Dedifferentiated amniotic fluid mesenchymal stem cell (primary cell): ENCODE measurements at regions not wholly inside any gene's neighbourhood (a gene's known extent, or its start where the extent isn't known, plus 50 kb on each side); places are given as distances from the start of the nearest gene placed in this dataset.

Experiments used
- DNase-seq: peaks from one replicate; pipeline ENCODE4 v3.0.0-alpha.2; 2016; ENCODE audit errors: extremely low spot score

DNA sequence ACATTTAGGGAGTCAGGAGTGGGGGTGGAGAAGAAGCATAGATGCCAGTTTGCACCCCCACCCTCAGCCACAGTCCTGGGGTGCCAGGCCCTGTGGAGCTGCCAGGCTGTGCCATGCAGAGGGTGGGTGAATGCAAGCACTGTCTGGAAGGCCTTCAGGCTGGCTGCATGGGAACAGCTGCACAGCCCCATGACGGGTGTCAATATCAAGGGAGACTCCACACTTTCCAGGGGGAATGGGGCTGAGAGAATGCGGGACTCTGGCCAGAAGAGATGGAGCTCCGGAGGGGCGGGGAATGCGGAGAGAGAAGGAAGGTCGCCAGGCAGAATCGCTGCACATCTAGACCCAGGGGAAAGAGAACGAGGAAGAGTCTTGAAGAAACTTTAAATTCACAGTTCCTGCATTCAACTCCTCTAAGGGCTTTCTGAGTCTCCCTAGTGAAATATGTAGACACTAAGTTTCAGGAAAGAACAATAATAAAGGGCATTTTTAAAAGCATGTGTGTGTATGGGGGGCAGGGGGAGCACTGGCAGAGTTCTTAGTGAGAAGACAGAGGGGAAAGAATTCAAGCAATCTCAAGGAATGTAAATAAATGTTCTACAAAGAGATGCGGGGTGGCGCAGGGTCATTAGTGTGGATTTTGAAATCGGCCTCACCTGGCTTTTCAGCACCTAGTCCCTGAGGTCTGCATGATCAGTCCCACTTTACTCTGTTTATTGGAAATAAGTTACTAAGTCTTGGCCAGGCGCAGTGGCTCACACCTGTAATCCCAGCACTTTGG lies 59.1 kb downstream of the BOD1 start:
- DNase-seq: no peak

DNA sequence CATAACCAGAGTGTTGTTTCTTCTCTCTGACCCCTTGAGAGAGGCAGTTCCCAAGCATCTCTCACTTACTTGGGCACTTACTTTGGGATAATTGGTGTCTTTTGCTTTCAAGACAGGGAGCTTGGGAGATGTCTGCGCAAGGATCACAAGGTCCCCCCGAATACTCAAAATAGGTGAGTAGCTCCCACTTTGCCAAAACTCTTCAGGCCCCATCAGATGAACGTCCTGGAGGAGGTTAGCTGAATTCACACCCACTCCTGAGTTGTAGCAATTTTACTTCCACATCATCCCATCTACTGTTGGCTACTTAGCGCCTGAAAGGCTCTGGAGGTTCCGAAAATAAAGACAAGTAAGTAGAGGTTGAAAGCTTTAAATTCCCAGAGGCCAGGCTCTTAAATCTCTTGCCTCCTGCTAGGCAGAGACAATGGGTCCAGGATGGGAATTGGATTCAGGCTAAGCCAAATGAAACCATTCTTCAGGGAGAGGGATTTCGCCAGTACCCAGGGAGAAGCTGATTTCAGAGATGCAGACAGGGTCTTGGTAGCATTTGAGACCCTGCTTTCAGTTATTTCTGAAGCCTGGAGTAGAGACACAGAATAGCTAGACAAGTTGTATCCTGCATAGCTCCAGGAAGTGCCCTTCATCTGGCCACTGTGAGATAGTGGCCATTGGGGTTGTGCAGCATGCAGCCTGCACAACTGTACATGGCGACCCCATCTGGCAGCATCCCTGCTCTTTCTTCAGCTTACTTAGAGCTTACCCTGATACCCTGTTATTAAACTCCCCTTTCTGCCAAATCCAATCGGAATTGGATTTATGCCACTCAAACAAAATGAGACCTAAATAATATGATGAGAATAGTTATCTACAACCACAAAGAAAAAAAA lies 60.1 kb downstream of the BOD1 start:
- no peak for DNase-seq

DNA sequence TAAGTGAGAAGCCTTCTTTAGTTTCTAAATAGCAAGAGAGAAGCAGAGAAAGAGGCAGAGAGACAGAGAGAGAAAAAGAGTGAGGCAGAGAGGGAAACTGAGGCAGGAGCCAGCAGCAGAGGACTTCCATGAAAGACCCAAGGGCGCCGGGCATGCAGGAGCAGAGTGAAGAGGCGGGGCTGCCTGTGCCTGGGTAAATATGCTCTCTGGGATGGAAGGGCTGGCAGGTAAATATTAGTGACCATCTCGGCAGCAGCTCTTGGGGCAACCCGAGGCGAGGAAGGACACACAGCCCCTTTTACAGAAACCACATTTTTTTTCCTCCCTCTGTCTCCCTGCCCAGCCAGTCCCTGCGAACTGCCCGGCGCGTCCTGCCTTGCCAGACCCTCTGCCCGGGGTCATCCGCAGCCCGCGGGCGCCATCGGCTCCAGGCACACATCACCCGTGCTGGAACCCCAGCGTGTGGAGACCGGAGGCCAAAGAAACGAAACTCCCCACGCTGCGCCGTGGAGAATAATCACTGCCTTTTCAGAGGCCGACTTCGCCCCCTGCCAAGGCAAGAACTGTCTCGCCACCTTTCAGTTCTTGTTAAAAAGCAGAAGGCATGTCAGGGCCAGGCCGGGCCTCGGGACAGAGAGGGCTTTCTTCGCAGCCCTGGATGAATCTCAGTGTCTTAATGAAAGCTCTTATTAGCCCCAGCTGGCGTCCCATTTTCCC lies 61.3 kb downstream of the BOD1 start:
- no peak for DNase-seq

DNA sequence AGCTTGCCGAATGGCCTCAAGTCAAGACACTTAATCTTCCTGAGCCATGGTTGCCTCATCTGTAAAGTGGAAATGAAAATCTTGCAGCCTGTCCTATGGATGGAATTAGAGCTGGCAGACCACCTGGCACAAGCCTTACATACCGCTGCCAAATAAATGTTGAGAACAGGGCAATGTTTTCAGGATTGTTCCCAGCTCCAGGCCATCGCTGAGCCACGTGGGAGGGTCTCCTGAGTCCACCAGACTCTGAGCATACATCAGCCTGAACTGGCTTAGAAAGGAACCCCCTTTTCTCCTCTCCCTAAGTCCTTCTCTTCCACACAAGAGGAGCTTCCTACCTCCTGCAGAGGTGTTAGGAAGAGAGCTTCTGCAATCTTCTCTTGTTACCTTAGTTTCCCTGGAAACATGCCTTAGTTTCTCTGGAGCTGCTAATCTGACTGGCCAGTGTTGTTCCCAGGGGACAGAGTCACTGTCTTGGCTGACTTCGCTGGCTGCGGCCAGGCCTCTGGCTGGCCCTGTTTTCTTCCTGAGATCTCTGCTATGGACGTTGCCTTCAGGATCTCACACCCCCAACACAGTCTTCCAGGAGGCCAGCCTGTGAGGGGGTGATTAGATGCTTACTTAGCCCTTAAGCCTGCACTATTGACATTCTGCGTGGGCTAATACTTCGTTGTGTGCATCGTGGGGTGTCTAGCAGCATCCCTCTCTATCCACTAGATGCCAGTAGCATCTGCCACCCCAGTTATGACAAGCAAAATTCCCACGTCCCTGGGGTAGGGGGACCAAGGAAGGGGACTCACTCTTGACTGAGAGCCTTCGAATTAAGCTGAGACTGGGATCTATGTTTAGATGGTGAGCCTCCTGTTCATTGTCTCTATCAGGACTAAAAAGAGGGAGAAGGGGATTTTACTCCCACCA lies 62.2 kb downstream of the BOD1 start:
- DNase-seq: no peak

DNA sequence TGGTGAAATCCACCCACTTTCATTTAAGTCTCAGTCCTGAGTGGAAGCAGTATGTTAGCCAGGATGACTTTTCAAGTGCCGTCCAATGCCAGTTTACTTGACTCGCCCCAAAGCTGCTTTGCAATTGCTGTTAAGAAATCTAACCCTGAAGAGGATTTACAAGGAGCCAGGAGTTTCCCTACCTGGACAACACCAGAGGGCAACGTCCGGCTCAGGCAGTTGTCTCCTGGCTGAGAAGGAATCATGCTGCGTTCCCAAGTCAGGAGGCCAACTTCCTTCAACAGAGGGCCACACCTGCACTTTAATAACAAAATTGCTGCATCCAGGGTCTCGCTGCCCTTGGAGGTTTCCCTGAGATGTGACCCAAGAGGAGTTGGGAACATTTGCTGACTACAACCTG lies 65.8 kb downstream of the BOD1 start:
- DNase-seq: no peak

DNA sequence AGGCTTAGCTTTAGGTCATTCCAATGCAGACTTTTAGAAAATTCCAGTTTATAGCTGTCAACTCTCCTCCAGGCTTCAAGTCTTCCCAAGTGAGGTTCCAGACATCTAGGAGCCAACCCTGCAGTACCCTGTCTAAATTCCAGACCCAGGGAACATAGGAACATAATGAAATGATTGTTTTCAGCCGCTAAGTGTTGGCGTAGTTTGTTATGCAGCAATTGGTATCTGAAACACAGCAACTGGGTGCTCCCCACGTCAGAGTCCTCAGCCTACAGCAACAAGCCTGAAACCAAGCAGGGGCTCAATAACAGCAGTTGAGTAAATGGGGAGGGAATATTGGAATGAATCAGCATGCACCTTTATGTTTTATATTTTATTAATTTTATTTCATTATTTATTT lies 66.8 kb downstream of the BOD1 start:
- no peak for DNase-seq

DNA sequence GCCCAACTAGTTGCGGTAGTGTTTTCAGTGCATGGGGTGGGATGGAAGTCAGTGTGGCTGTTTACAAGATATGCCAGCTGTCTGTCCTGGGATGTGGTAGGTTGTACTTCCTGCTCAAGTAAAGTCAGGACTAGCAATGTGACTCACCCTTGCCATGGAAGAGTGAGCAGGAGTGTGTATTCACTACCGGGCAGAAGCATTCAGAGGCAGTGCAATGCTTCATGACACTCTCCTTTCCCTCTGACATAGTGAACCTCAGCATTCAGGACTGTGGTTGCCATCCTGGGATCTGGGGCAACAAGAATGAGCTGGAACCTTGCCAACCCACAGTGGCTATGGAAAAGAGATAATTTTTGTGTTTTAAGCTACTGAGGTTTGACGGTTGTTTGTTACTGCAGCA lies 68.9 kb downstream of the BOD1 start:
- DNase-seq: no peak

DNA sequence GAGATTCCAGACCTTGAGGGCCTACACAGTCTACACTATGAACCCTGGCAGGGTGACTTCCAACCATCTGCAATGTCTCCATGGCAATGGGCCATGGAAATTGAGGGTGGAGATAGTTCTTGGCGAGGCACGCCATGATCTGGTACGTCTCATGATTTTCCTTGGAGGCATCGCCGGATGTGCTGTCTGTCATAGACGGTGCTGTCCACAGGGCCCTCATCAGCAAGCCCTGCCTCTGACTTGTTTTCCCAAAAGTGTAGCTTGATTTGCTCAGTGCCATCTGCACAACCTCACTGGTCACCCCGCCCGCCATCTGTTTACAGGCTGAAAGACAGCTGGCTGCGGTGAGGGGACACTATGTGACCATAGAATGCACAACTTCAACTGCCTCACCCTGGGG lies 73.5 kb downstream of the BOD1 start:
- no peak for DNase-seq

DNA sequence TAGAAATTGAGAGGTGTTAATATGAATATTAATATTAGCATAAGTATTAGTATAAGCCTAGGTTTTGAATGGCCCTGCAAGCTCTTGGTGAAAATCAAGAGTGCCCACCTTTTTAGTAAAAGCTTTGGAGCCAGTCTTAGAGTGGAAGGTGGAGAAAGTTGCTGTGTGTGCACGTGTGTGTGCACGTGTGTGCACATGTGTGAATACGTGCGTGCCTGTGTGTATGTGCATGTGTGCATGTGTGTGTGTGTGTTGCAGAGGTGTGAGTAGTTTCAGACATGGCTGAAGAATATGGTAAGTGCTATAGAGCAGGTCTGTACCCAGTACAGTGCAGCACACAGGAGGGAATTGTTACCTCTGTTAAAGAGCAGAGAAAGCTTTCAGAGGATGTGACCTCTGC lies 74.3 kb downstream of the BOD1 start:
- DNase-seq: no peak

DNA sequence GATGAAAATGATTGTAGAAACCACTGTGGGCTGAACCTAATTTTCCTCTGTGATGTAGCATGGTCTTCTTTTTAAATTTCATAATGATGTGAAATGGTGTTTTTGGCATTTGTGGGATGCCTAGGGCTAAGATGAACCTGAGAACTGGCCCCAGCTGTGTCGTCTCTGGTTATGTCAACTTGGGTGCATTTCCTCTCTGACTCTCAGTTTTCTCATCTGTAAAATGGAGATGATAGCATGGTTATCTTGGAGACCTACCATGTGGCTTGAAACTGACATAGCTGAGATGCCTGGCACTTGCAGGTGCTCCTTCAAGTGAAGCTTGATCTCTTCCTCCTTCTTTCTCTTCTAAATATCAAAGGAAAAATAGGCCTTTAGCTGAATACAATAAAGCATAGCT lies 77.8 kb downstream of the BOD1 start:
- no peak for DNase-seq

DNA sequence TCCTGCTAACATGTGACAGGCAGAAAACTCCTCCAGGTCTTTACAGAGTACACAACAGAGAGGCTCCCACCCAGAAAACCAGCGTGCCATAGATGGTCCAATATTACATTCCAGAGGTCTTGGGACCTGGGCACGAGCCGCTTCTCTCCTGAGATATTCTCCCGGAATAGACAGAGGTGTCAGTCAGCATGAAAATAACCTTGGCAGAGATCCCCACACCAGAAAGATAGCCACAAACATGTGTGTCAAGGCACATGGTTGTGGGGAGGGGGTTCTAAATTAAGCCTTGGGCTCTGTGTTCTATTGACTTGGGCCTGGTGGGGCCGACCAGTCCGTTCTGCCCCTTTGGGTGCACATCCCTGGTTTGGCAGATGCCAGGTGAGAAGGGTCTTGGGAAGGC lies 78.4 kb downstream of the BOD1 start:
- no peak for DNase-seq

DNA sequence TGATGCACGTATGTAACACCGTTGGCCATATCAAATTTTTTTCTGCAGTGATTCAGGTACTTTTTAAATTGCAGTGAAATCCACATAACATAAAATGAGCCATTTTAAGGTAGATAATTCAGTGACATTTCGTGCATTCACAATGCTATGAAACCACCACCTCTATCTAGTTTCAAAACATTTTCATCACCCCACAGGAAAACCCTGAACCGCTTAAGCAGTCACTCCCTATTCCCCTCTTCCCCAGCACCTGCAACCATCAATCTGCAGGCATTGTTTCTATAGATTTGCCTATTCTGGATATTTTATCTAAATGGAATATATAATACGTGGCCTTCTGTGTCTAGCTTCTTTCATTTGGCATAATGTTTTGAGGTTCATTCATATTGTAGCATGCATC lies 79.2 kb downstream of the BOD1 start:
- DNase-seq: no peak

DNA sequence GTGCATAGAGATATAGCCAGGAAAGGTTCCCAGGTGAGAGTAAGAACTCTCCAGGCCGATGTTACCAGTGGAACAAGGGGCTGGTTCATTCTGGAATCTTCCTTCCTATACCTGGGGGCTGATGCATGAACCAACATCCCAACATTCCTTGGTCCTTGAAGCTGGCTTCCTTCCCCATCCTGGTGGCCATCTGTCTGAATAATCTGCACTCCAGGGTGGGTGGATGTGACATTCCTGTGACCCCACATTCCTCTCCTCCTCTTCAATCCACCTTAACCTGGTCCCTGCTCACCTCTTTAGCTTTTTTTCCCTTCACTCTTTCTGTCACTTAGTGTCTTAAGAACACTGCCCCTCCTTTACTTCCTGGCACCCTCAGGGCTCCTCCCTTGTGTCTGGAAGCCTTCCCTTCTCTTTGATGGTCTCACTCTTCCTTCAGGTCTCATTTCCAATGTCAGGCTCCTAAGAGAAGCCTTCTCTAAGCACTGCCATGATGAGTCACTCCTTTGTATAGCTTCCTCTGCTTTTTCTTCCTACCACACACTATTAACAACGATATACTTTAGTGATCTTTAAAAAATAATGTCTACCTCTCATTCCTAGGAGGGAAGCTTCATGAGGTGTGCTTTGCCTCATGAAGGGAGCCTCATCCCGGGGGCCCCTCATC lies 80.3 kb downstream of the BOD1 start:
- no peak for DNase-seq

DNA sequence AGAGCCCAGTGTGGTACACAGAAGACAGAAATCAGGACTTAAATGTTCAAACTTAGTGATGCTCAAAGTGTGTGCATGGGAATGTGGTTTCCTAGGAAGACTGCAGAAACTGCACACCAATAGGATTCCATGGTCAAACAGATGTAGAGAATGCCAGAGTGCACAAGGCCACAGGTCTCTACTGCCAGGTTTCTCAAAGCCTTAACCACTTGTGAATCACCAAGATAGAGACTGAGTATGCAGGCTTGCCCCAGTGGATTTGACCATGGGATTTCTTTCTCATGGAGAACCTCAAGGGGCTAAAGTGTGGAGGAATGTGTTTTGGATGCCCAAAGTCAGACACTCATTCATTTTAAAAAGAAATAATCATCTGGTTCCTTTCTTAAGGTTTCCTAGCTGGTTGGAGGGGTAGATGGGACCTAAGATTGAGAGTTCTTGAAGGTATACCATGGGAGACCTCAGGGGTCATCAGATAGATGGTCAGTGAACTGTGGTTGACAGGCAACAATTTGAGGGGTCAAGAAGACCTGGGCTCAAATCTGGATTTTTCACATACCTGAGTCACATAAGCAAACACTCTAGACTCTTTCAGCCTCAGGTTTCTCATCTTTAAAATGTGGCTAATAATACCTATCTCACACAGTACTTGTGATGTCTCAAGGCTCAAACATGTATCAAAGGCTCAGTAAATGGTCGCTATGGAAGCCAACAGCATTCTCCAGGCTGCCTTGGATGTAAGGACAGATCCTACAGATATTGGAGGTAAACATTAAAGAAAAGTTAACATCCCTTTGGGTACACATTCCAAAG lies 81.1 kb downstream of the BOD1 start:
- no peak for DNase-seq

DNA sequence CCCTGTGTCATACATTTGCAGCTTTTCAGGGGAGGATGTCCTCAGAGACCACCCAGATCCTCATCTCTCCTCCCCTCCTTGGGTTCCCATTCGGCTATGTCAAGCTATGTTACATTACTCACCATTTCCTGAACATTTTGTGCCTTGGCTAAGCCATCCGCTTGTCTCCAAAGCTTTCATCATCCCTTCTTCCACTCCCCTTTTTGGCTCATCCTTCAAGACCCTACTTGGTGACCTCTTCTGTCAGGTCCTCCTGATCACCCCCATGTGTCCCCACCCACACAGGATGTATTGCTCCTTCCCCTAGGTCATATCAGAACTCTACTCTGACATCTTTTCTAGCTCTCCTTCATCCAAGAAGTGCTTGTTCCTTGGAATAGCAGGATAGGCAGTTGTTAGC lies 81.8 kb downstream of the BOD1 start:
- DNase-seq: no peak

DNA sequence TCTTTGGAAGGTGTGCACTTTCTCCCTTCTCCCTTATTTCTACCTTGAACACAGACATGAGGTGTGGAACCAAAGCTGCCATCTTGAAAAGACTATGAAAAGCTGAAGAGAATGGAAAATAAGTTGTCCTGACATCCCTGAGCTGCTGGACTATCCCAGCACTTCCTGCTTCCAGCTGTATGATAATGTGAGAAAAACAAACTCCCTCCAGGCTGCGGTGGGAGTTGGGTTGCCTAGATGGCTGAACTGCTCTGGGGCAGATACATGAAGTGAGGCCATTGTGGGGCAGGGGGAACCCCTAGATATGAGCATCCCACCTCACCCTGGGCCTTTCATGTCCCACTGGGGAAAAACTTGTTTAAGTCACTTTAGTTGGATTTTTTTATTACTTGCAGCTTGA lies 82.4 kb downstream of the BOD1 start:
- no peak for DNase-seq

DNA sequence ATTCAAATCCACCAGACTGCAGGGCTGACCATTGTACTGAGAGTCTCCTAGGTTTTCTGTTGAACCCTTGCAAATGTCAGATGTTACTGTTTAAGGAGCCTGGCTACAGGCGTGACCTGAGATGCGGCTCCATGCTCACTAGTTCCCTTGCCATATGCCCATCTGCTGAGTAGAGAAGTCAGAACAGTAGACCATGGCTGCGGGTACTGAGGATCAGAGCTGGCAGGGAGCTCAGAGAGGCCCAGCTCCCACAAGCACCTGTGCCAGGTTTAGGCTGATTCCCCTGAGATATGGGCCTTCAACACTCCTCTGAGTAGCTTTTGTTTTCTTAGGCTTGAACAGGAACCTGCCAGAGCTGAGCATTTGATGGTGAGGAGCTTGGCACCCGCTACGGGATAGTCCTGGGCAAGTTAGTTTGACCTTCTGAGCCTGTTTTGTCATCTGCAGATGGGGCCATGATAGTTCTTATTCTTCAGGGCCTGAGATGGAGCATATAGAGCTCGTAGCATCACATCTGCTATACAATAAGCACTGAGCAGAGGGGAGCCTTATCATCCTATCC lies 83.7 kb downstream of the BOD1 start:
- DNase-seq: no peak

DNA sequence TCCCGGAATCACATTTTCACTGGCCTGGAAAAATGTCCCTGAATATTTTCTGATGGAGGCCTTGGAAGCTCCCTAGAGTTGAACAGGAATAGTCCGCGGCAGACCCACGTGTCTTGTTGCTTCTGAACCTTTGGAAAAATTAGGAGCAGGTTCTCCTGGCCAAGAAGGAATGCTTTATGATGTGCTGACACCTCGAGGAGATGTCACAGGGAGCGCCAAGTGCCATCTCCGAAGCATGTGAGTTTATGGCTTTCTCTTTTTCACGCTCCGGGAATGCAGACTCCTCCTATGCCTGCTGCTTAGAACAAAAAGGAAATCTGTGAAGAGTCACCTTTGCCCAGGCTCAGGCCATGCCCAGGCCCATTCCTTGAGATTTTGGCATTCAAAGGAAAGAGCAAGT lies 84.6 kb downstream of the BOD1 start:
- no peak for DNase-seq

DNA sequence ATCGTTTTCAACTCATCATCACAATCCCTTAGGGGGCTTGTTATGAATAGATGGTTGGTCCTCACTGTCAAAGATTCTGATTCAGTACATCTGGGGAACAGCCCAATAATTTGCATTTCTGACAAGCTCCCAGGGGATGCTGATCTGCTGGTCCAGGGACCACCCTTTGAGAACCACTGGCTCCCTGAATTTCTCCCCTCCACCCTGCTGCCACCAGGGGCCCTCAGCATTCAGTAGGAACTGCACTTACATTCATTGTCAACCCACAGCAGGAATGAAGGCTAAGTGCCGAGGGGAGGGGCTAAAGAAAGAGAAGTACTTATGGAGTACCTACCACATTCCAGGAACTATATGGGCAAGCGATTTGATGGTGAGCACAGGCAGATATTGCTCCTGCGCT lies 85.9 kb downstream of the BOD1 start:
- DNase-seq: no peak

DNA sequence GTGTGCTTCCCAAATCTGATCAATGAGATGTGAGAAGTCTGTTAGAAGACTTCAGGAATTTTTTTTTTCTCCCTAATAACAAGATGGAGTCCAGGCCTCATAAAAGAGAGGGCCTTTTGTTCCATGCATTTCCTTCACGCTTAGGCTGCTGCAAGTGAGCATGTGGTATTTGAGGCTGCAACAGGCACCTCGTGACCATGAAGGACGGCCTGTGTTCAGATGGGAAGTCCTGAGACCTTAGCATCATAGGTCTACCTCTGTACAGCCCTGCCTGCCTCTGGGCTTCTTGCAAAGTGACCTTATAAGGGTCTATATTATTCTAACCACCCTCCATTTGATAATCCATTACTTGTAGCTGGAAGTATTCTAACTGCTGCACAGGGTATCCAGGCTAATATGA lies 86.6 kb downstream of the BOD1 start:
- no peak for DNase-seq
